Esophagus muscularis mucosa (tissue), 4 donors: ENCODE measurements at regions not wholly inside any gene's neighbourhood (a gene's known extent, or its start where the extent isn't known, plus 50 kb on each side); places are given as distances from the start of the nearest gene placed in this dataset.

Experiments used
- DNase-seq: peaks from one replicate; pipeline ENCODE4 v3.0.0-alpha.2; 2017; ENCODE audit errors: extremely low spot score
- H3K27ac ChIP-seq, 4 donors: fragments of 200-600 bp; sonication (generic); replicated peaks in 1 of 4; 1 replicate in 3 of 4; 2 replicates in 1 of 4; pipeline ENCODE4 v1.5.1; 2016 to 2019; ENCODE audit warnings: mild to moderate bottlenecking in 1 of 4
- H3K27me3 ChIP-seq, 4 donors: fragments of 200-600 bp; sonication (generic); one replicate each; pipeline versions ENCODE4 v1.5.1 to v1.6.0; 2016 to 2019
- H3K36me3 ChIP-seq, 4 donors: fragments of 200-600 bp; sonication (generic); one replicate each; pipeline ENCODE4 v1.5.1; 2016 to 2019
- H3K4me1 ChIP-seq, 4 donors: fragments of 200-600 bp; sonication (generic); one replicate each; pipeline ENCODE4 v1.5.1; 2016 to 2019
- H3K4me3 ChIP-seq, 4 donors: fragments of 200-600 bp; sonication (generic); 1 replicate in 2 of 4; 2 replicates in 2 of 4; pipeline ENCODE4 v1.5.1; 2016 to 2019; ENCODE audit warnings: mild to moderate bottlenecking in 4 of 4, moderate library complexity in 1 of 4
- H3K9me3 ChIP-seq, 4 donors: fragments of 200-600 bp; sonication (generic); 1 replicate in 3 of 4; 2 replicates in 1 of 4; pipeline ENCODE4 v1.5.1; 2016 to 2019
- CTCF ChIP-seq, 3 experiments: fragments of 200-600 bp in 2 of 3; fragments of 450-650 bp in 1 of 3; sonication (generic) in 2 of 3; IDR thresholded peaks; one replicate each; pipeline ENCODE4 v1.5.1; 2017 to 2019; ENCODE audit warnings: antibody characterized with exemption in 3 of 3, mild to moderate bottlenecking in 2 of 3, moderate library complexity in 1 of 3
- EP300 ChIP-seq: sonication (generic); formaldehyde crosslinking; IDR thresholded peaks from one replicate; pipeline ENCODE4 v1.6.1; 2017; ENCODE audit warnings: antibody characterized with exemption
- POLR2A ChIP-seq: fragments of 450-650 bp; IDR thresholded peaks from one replicate; pipeline ENCODE4 v1.6.1; 2017; ENCODE audit warnings: antibody characterized with exemption, moderate library complexity, mild to moderate bottlenecking, low read depth
- POLR2AphosphoS5 ChIP-seq, 2 donors: sonication (generic); formaldehyde crosslinking; IDR thresholded peaks; one replicate each; pipeline ENCODE4 v1.6.1; 2017; ENCODE audit warnings: antibody characterized with exemption in 2 of 2
- WGBS: methylation state at CpG from one replicate; pipeline ENCODE4 v1.1.5; 2018; 5-methylcytosine and 5-hydroxymethylcytosine counted together
- intact Hi-C: fragments of 100-400 bp; cut with DNase I; formaldehyde crosslinking; loops from one replicate; pipeline ENCODE4 v1.15.1; 2023

DNA sequence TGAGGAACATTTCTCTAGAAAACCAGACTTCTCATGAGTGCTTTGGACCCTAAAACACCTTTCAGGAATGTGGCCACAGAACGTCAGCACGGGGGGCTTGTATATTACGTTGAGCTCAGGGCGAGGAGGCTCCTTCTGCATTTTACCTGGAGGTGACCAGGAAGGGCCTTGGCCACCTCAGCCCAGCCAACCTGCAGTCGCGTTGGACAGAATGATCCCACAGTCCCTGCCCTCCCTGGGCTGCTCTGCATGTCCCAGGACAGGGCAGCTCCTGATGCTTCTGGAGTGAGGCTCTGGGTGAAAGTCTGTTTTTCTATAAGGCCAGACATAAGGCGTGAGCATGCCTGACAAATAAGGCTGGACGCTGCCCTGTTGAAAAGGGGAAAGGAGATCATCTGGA lies 121.9 kb downstream of the NDUFA10 start:
- Histone ChIP-seq H3K9me3 (no peaks in the 10 kb centered on the region), H3K36me3 (peaks cover 0 to 4% (median 0%) of the 10 kb centered on the region in 4 donors), H3K4me3 (no peak overlapping the region), H3K27me3 (no peaks in the 10 kb centered on the region), H3K27ac (no peak overlapping the region), H3K4me1 (no peaks in the 10 kb centered on the region)
- WGBS, result 84% methylated on average over 8 of the region's 8 CpGs
- DNase-seq, result peak; percentile 80
- no peak for TF ChIP-seq POLR2AphosphoS5 (IDR thresholded peaks at IDR 0.05)
- no peak for TF ChIP-seq CTCF (IDR thresholded peaks at IDR 0.05)
- TF ChIP-seq EP300, result no peak
- TF ChIP-seq POLR2A, result no peak
- intact Hi-C loops, result no loop called here

DNA sequence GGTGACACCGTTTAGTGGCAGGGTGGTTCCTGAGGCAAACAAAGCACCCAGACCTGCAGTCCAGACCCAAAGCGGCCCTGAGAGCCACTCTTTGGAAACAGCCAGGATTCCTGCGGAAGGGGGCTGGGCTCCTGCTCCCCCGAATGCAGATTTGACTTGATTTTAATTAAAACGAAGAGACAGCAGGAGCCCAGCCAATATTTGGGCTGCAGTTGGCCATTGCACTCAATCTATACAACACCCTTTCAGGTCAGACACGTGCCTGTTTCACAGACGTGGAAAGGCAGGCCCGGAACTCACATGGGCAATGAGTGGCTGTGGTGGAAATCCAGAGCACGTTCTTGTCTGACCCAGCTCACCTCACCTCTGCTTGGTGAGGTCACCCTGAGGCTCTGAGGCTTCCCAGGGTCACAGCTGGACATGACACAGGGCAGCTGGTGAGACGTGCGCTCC lies 122.4 kb downstream of the NDUFA10 start:
- Histone ChIP-seq H3K36me3 (peaks cover 0 to 4% (median 0%) of the 10 kb centered on the region in 4 donors), H3K4me3 (no peak overlapping the region), H3K27ac (no peak overlapping the region), H3K27me3 (no peaks in the 10 kb centered on the region), H3K4me1 (no peaks in the 10 kb centered on the region), H3K9me3 (no peaks in the 10 kb centered on the region)
- WGBS, result 49% methylated on average over 9 of the region's 11 CpGs
- no peak for TF ChIP-seq CTCF (IDR thresholded peaks at IDR 0.05)
- TF ChIP-seq POLR2A, result no peak
- no peak for TF ChIP-seq POLR2AphosphoS5 (IDR thresholded peaks at IDR 0.05)
- TF ChIP-seq EP300, result no peak
- intact Hi-C loops, result no loop called here
- peak; percentile 84 for DNase-seq

- Histone ChIP-seq H3K27me3 (no peaks in the 10 kb centered on the region), H3K36me3 (no peaks in the 10 kb centered on the region), H3K27ac (no peak overlapping the region), H3K4me3 (no peak overlapping the region), H3K4me1 (no peaks in the 10 kb centered on the region), H3K9me3 (no peaks in the 10 kb centered on the region)
- intact Hi-C loops, result no loop called here
- no peak for DNase-seq
- TF ChIP-seq POLR2AphosphoS5 (IDR thresholded peaks at IDR 0.05) (no peak), CTCF (IDR thresholded peaks at IDR 0.05) (no peak), EP300 (no peak), POLR2A (no peak)
- WGBS, result 97% methylated on average over 11 of the region's 13 CpGs
Observed at GRCh38 chr2:239898292-239898925, 126.7 kb downstream of the NDUFA10 start.

- WGBS, result 96% methylated on average over 7 of the region's 9 CpGs
- Histone ChIP-seq H3K27ac (no peak overlapping the region), H3K4me1 (no peaks in the 10 kb centered on the region), H3K36me3 (no peaks in the 10 kb centered on the region), H3K27me3 (no peaks in the 10 kb centered on the region), H3K4me3 (no peak overlapping the region), H3K9me3 (no peaks in the 10 kb centered on the region)
- intact Hi-C loops, result no loop called here
- TF ChIP-seq CTCF (IDR thresholded peaks at IDR 0.05) (no peak), POLR2A (no peak), EP300 (no peak), POLR2AphosphoS5 (IDR thresholded peaks at IDR 0.05) (no peak)
- DNase-seq, result no peak
Observed at GRCh38 chr2:239897596-239898235, 127.4 kb downstream of the NDUFA10 start.

- Histone ChIP-seq H3K4me3 (no peak overlapping the region), H3K27me3 (no peaks in the 10 kb centered on the region), H3K27ac (no peak overlapping the region), H3K9me3 (no peaks in the 10 kb centered on the region), H3K4me1 (no peaks in the 10 kb centered on the region), H3K36me3 (no peaks in the 10 kb centered on the region)
- no peak for DNase-seq
- intact Hi-C loops, result no loop called here
- 87% methylated on average over 7 of the region's 8 CpGs for WGBS
- TF ChIP-seq POLR2A (no peak), CTCF (IDR thresholded peaks at IDR 0.05) (no peak), POLR2AphosphoS5 (IDR thresholded peaks at IDR 0.05) (no peak), EP300 (no peak)
Observed at GRCh38 chr2:239896075-239896474, 129.1 kb downstream of the NDUFA10 start.
